ENCODE measurements at regions not wholly inside any gene's neighbourhood (a gene's known extent, or its start where the extent isn't known, plus 50 kb on each side); places are given as distances from the start of the nearest gene placed in this dataset.

- H3K4me2 ChIP-seq (ENCODE audit: insufficient read depth, low read length), result no peak overlapping the region
- no peaks in the 10 kb centered on the region for H3K27me3 ChIP-seq (ENCODE audit: insufficient read depth, low read length)
- H3K36me3 ChIP-seq (ENCODE audit: insufficient read depth, low read length), result no peaks in the 10 kb centered on the region
- H2AFZ ChIP-seq (ENCODE audit: low read length), result no peak overlapping the region
- TF ChIP-seq CTCF (IDR thresholded peaks at IDR 0.05; ENCODE audit: extremely low read depth, low read depth, low read length), result no peak
- H3K4me3 ChIP-seq (ENCODE audit: insufficient read depth, low read length), result no peak overlapping the region
- no peaks in the 10 kb centered on the region for H4K20me1 ChIP-seq (ENCODE audit: insufficient read depth, low read length)
- H3K4me1 ChIP-seq (ENCODE audit: insufficient read depth, low read length), result no peaks in the 10 kb centered on the region
- no peaks in the 10 kb centered on the region for H3K79me2 ChIP-seq (ENCODE audit: insufficient read depth, low read length)
- DNase-seq (ENCODE audit: insufficient read length, low spot score, missing footprints), result no peak
- H3K9me3 ChIP-seq (ENCODE audit: low read depth, low read length), result no peaks in the 10 kb centered on the region
- no peak overlapping the region for H3K27ac ChIP-seq (ENCODE audit: low read depth, low read length)
Observed at GRCh38 chr5:28549588-28549987, 1511.2 kb upstream of the CDH9 start.

DNA sequence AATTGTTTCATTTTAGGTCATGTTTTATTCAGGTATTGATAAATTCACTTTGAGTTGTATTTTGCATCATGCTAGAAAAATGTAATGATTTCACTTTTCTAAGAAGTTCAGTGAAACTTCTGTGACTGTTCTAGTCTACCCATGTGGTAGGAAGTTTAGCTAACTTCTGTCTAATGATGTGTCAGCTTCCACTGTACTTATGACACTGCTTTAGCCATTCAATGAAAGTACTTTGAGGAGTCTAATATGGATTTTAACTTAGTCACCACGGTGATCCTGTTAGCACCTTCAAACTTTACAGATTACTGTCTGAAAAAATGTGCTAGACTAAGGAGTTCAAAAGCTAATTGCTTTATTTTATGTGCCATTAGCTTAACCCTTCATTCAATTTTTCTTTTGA, 1510.5 kb upstream of the CDH9 start:
- H3K27me3 ChIP-seq (ENCODE audit: insufficient read depth, low read length), result no peaks in the 10 kb centered on the region
- no peak overlapping the region for H3K4me3 ChIP-seq (ENCODE audit: insufficient read depth, low read length)
- H3K27ac ChIP-seq (ENCODE audit: low read depth, low read length), result no peak overlapping the region
- no peak for DNase-seq (ENCODE audit: insufficient read length, low spot score, missing footprints)
- H3K36me3 ChIP-seq (ENCODE audit: insufficient read depth, low read length), result no peaks in the 10 kb centered on the region
- H3K4me2 ChIP-seq (ENCODE audit: insufficient read depth, low read length), result no peak overlapping the region
- no peak for TF ChIP-seq CTCF (IDR thresholded peaks at IDR 0.05; ENCODE audit: extremely low read depth, low read depth, low read length)
- no peak overlapping the region for H2AFZ ChIP-seq (ENCODE audit: low read length)
- H3K79me2 ChIP-seq (ENCODE audit: insufficient read depth, low read length), result no peaks in the 10 kb centered on the region
- no peaks in the 10 kb centered on the region for H3K9me3 ChIP-seq (ENCODE audit: low read depth, low read length)
- H3K4me1 ChIP-seq (ENCODE audit: insufficient read depth, low read length), result no peaks in the 10 kb centered on the region
- no peaks in the 10 kb centered on the region for H4K20me1 ChIP-seq (ENCODE audit: insufficient read depth, low read length)

DNA sequence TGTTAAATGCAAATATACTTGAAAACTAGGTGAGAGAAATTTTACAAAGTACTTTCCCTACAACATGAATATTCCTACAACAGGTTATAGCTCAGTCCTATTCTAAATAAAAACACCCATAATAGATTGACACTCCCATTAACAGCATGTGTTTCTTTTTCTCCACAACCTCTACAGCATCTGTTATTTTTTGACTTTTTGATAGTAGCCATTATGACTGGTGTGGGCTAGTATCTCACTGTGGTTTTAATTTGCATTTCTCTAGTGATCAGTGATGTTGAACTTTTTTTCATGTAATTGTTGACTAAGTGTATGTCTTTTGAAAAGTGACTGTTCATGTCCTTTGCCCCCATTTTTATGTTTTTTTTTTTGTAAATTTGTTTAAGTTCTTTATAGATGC, 1506.1 kb upstream of the CDH9 start:
- Histone ChIP-seq H3K4me3 (ENCODE audit: insufficient read depth, low read length) (no peak overlapping the region), H3K36me3 (ENCODE audit: insufficient read depth, low read length) (no peaks in the 10 kb centered on the region), H3K27me3 (ENCODE audit: insufficient read depth, low read length) (no peaks in the 10 kb centered on the region), H4K20me1 (ENCODE audit: insufficient read depth, low read length) (no peaks in the 10 kb centered on the region), H3K79me2 (ENCODE audit: insufficient read depth, low read length) (no peaks in the 10 kb centered on the region), H3K4me1 (ENCODE audit: insufficient read depth, low read length) (no peaks in the 10 kb centered on the region), H3K4me2 (ENCODE audit: insufficient read depth, low read length) (no peak overlapping the region), H3K27ac (ENCODE audit: low read depth, low read length) (no peak overlapping the region), H2AFZ (ENCODE audit: low read length) (no peak overlapping the region), H3K9me3 (ENCODE audit: low read depth, low read length) (no peaks in the 10 kb centered on the region)
- TF ChIP-seq CTCF (IDR thresholded peaks at IDR 0.05; ENCODE audit: extremely low read depth, low read depth, low read length), result no peak
- DNase-seq (ENCODE audit: insufficient read length, low spot score, missing footprints), result no peak

DNA sequence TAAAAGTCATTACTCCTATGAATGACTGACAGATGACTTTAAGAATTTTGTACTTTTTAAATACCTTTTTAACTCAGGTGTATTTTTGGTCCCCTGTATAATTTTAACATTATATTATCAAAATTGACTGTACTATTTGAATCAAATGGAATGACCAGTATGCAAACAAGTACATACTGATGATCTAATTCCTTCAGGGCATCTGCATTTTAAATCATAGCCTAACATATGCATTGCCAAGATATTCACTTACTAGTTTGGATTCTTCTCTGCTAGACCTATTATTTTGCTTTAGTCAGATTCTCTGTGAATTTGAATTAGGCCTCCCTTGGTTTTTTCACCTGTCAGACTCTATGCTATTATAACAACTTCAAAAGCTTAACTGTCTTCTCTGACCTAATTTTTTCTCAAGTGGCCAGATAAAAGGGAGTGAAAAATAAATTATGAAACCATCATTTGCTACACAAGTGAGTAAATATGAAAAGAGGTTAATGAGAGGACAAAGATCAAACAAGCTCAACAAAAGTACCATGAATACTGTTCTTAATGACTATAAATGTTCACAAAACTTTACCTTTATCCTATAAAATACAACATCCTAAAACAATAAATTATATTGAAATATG, 1505.2 kb upstream of the CDH9 start:
- Histone ChIP-seq H3K27me3 (ENCODE audit: insufficient read depth, low read length) (no peaks in the 10 kb centered on the region), H2AFZ (ENCODE audit: low read length) (no peak overlapping the region), H4K20me1 (ENCODE audit: insufficient read depth, low read length) (no peaks in the 10 kb centered on the region), H3K36me3 (ENCODE audit: insufficient read depth, low read length) (no peaks in the 10 kb centered on the region), H3K9me3 (ENCODE audit: low read depth, low read length) (no peaks in the 10 kb centered on the region), H3K79me2 (ENCODE audit: insufficient read depth, low read length) (no peaks in the 10 kb centered on the region), H3K4me1 (ENCODE audit: insufficient read depth, low read length) (no peaks in the 10 kb centered on the region), H3K4me3 (ENCODE audit: insufficient read depth, low read length) (no peak overlapping the region), H3K4me2 (ENCODE audit: insufficient read depth, low read length) (no peak overlapping the region), H3K27ac (ENCODE audit: low read depth, low read length) (no peak overlapping the region)
- DNase-seq (ENCODE audit: insufficient read length, low spot score, missing footprints), result no peak
- no peak for TF ChIP-seq CTCF (IDR thresholded peaks at IDR 0.05; ENCODE audit: extremely low read depth, low read depth, low read length)

Data from osteoblast (primary cell).